Stimulated activated CD4-positive, alpha-beta T cell treated with anti-CD3 and anti-CD28 coated beads, Interleukin-12 subunit alpha, Interleukin-12 subunit beta, amount 100 ng/mL, for 24 hours (primary cell): ENCODE measurements at regions not wholly inside any gene's neighbourhood (a gene's known extent, or its start where the extent isn't known, plus 50 kb on each side); places are given as distances from the start of the nearest gene placed in this dataset.
"Not testable (repeated sequence)": the region's sequence is repeated elsewhere in the genome, so short reads cannot be mapped to it uniquely, and the experiment has no call there.

ENCODE experiments used
- DNase-seq, 2 experiments: peaks; one replicate each; pipeline ENCODE4 v3.0.0-alpha.2; 2020; ENCODE audit warnings: low read depth in 2 of 2

DNA sequence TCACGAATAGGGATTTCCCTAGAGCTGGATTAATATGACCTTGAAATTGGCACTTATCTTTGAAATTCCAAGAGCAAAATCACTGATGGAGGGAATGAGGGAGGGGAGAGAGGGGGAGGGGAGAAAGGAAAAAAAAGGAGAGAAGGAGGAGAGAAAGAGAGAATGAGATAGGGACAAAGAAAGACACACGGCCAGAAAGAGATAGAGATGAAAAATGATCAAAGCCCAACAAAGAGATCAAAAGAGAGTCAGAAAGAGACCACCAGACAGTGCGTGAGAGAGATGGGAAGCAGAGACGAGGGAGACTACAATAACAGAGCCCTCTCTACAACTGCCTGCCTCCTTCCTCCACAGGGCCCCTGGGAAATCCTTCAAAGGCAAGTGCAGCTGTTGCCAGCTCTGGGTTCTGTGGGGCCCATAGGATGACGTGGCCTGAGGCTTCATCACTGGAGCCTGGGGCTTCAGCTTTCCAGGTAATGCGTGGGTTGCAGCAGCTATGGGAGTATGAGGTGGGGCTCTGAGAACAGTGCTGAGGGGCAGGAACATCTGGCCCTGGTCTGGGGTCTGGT, 58.3 kb upstream of the SHB start:
- no peak for DNase-seq

DNA sequence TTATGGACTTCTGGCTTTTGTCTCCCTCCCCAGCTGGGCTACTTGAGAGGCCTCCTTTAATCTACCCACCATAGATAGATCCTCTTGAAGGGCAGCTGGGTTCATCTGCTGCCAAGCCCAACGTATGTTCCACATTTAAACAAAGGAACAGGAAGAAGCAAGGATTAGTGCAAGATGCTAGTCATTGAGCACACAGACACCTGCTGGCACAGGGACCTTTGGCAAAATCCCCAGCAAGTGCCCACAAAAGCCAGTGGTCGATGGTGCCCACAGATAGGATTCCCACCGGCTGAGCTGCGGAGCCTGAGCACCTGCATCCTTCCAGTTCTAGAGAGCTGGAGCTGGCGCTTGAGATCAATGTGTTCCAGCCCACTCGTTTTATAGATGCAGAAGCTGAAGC, 57.7 kb upstream of the SHB start:
- no peak for DNase-seq

DNA sequence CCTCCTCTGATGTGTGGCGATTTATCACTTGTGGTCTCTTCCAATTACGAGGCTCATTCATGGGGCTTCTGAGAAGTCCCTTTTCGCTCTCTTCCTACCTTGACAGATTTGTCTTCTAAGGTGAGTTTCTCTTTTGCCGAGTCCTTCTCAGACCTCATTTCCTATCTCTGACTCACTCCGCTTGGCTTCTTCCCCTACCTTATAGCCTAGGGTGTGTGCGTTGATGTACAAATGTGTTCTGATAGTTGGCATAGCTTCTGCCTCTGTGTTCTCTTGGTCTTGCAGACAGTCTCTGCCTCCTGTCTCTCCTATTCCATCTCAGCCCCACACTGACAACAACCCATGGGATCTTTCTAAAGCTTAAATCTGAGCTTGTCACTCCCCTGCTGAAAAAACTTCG, 56.9 kb upstream of the SHB start:
- no peak for DNase-seq

DNA sequence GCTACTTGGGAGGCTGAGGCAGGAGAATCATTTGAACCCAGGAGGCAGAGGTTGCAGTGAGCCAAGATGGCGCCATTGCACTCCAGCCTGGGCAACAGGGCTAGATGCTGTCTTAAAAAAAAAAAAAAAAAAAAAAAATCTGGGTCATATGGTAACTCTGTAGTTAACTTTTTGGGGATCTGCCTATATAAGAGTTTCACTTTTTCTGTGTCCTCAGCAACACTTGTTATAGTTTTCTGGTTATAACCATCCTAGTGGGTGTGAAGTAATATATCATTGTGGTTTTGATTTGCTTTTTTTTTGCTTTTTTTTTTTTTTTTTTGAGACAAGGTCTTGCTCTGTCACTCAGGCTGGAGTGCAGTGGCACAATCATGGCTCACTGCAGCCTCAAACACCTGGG, 54.3 kb upstream of the SHB start:
- not testable (repeated sequence) for DNase-seq

DNA sequence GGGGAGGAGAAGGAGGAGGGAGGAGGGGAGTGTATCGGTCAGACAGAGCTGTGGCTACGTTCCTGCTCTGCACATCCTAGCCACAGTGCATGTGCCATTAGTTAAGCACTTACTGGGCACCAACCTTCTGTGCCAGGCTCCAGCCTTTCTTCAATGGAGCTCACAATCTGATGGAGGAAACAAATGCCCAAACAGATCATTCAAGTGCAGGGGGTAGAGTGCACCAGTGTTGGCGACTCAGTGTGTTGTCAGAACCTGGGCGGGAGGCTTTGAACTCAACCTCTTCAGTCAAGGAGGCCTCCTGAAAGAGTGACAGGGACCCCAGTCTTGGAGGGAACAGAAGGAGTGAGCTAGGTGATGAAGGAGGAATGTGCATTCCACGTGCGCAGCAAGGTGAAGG, 51.9 kb upstream of the SHB start:
- DNase-seq, result no peak

DNA sequence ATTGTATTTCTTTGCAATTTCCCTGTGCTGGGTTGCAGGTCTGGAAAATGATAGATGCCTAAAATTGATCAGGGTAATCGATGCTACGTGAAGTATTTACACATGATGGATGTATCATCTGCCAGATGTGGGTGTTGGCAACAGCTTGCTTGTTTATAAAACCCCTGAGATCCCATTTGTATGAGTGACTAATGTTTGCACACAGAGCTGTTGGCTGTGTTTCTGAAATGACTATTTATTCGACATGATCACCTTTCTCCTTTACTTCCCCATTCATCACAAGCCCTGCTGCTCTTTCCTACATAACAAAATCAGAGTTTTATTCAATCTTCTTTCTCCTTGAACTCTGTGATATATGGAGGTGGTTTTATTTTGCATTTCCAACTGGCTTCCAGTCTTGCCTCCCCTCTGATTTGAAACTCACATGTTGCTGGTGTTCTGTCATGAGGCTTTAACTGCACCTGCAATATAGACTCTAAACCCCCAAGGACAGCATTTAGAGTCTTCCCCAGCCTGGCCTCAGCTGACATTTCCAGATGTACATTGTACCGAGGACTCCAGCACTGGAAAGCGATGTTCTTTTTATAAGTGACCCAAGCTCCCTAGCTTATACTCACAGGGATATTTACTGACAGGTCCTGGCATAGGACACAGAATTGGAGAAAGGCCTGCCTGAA, 50.7 kb upstream of the SHB start:
- DNase-seq, result no peak

DNA sequence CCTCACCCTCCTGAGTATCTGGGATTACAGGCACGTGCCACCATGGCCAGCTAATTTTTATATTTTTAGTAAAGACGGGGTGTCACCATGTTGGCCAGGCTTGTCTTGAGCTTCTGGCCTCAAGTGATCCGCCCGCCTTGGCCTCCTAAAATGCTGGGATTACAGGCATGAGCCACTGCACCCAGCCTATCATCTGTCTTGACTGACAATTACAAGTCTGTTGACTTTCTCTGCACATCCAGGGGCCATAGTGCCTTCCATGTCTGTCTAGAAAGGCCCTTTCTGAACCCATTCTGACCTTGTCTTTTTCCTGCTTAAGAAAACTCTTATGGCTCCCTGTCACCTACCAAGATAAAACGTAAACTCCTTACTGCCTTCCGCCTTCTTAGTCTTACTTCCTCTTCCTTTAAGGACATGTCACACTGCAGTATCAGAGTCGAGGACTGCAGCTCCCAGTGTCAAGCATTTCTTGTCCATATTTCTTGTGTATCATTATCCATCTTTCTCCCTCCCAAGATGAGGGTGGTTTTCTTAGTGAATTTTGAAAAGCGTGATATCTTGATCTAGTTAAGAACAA, 49.9 kb upstream of the SHB start:
- no peak for DNase-seq
